T-helper 2 cell (primary cell): ENCODE measurements at regions not wholly inside any gene's neighbourhood (a gene's known extent, or its start where the extent isn't known, plus 50 kb on each side); places are given as distances from the start of the nearest gene placed in this dataset.
"Not testable (repeated sequence)": the region's sequence is repeated elsewhere in the genome, so short reads cannot be mapped to it uniquely, and the experiment has no call there.

Experiments
- DNase-seq, 5 experiments: peaks; one replicate each; pipeline versions ENCODE4 v3.0.0 to v3.0.0-alpha.2; 2012 to 2022

DNA sequence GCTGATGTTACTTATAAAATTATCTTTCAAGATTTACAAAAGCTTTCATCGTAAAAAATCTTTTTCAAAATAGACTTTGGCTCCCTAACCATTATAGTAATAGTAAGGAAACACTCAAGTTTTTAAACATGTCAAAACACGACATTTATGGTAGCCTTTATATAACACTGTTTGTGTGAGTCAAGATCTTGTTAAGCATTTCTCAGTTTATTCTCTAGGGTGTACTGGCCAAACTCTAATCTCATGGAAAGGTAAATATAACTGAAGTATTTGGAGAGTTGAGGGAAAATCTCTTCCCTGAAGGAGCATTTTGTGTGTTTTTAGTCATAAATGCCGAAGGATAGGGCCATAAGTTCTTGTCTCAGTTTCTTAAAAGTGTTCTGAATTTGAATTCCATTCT is 790.9 kb upstream of the NCAM2 start:
- DNase-seq, result no peak

DNA sequence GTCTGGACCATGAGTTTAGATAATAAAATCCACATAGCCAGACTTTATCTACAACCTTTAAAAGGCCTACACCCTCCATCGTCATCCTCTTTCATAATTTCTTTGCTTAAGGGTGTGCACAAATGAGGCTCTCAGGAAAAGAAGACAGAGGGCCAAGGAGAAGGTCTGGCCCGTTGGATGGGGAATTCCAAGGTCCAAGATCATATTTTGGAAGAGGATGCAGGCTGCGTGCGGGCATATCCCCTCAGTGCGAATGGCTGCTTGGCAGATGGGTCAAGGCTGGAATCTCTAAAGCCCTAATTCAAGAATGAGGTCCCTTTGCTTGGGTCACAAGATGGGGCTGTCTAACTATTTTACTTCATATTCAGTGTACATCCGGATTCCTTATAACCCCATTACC is 782.2 kb upstream of the NCAM2 start:
- no peak for DNase-seq

DNA sequence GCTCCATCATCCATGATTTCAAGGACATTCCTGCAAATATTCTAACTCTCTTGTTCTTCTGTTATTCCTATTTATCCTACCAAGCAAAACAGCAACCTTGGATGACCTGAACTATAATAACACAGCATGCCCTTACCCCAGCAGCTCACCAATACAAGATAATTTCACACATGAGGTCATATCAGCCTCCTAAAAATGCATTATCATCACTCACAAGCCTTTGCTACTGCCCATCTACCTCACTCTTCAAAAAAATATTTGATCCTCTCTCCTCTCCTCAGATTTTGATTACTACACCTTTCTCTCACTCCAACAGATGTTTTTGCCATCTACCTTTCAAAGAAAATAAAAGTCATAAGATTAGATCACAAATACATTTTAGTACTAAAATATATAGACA is 777.6 kb upstream of the NCAM2 start:
- no peak for DNase-seq

DNA sequence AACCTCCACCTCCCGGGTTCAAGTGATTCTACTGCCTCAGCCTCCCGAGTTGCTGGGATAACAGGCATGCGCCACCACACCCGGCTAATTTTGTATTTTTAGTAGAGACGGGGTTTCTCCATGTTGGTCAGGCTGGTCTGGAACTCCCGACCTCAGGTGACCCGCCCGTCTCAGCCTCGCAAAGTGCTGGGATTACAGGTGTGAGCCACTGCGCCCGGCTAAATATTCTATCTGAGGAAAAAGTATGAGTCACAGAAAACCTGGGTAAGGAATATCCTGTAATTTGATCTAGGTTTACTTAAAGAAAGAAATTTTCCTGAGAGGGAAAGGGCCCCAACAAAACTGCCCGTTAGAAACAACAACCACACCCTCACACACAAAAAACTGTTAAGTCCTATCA is 776.2 kb upstream of the NCAM2 start:
- DNase-seq, result not testable (repeated sequence)

DNA sequence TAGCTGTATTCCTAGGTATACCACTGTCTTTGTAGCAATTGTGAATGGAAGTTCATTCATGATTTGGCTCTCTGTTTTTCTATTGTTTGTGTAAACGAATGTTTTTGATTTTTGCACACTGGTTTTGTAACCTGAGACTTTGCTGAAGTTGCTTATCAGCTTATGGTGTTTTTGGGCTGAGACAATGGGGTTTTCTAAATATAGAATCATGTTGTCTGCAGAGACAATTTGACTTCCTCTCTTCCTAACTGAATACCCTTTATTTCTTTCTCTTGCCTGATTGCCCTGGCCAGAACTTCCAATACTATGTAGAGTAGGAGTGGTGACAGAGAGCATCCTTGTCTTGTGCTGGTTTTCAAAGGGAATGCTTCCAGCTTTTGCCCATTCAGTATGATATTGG is 761.6 kb upstream of the NCAM2 start:
- not testable (repeated sequence) for DNase-seq

DNA sequence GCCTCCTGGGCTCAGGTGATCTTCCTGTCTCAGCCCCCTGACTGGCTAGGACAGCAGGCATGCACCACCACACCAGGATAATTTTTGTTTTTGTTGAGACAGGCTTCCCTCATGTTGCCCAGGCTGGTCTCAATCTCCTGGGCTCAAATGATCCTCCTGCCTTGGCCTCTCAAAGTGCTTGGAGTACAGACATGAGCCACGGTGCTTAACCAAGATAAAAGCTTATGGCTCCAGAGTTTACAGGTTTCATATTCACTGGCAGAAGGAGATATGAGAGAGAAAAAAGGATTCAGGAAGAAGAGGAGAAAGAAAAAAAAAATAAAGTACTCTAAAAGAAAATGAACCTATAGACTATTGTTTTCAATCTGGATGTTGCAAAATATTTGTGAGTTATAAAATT is 748.8 kb upstream of the NCAM2 start:
- no peak for DNase-seq

DNA sequence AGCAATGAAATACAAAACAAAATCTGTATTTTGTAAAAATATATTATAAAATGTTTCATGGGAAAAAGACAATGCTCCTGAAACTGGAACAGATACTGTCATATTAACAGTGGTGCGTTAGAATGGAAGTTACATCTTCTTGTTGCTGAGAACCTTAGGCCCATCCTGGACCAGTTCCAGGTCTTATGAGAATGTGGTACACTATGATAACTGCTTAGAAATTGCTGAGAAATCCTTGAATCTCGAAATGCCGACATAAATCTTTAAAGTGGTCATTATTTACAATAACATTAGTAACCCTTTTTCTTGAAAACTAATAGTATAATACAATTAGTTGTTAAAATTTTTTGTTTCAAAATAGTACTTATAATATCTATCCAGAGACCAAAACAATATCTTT is 747.9 kb upstream of the NCAM2 start:
- DNase-seq, result no peak

DNA sequence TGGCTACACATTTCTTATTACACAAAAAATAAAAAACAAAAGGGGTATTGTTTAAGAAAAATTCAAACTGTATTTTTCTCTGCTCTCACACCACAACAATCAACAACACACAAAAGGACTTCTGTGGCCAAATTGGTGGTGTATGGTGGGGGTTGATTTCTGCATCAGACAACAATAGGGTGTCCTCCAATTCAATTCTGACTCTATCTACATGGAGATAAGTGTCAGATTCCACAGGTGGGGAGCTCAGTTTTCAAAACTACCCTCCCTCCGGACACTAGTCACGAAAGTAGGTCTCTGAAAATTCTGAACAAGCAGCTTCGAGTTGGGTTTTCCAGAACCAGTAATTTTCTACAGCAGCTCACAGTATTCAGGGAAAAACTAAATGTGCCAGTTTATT is 744.9 kb upstream of the NCAM2 start:
- DNase-seq, result no peak

DNA sequence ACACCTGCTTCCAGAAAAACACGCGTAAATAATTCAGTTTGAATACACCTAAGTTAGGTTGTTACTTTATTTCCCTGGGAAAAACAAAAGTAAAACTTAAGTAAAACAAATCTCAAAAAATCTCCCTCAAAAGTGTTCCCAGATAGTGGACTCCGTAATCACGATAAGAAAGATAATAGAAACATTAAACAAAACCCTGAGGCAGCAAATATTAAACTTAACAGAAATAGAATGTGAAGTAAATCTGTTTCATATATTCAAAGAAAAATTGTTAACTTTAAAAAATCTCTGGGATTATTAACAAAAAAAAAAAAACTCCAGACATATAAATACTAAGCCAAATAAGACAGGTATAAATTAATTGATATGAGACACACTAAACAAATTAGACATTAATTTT is 743.2 kb upstream of the NCAM2 start:
- no peak for DNase-seq

DNA sequence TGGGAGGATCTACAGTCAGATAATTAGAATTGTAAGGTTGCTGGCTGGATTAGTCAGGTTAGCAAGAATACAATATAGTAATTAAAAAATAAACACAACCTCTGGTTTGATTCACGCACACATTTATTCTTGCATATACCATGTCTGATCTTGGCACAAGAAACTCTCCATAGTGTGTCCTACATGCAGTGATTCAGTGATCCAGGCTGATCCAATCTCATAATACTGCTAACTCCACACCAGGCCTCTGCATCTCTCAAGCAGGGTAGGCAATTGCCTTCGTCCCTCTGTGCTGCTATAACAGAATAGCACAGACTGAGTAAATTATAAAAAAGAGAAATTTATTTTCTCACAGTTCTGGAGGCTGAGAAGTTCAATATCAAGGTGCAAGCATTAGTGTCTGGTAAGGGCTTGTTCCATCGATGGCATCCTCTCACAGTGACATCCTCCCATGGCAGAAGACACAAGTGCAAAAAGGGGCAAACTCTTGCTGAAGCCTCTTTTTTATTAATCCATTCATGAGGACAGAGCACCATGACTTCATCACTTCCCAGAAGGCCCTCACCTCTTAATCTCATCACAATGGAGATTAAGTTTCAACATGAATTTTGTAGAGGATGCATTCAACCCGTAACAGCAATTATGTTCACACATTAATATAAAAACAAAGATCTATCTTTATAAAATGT is 741.0 kb upstream of the NCAM2 start:
- DNase-seq, result no peak

DNA sequence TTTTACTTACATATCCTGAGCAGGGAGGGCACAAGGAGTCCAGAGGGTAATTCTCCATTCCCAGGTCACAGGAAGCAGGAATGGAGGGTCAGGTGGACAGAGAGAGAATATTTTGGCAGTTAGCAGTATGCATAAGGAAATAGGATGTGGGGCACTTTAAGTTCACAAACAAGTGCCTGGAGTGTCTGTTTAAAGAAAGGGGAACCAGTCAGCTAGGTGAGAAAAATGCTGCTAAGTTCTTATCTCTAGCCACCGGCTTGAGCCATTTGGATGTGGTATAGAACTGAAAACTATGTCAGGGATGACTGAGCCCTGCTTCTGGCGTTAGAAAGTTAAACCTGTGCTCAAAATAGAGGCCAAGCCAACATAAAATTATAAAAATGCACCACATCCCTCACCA is 739.7 kb upstream of the NCAM2 start:
- no peak for DNase-seq

DNA sequence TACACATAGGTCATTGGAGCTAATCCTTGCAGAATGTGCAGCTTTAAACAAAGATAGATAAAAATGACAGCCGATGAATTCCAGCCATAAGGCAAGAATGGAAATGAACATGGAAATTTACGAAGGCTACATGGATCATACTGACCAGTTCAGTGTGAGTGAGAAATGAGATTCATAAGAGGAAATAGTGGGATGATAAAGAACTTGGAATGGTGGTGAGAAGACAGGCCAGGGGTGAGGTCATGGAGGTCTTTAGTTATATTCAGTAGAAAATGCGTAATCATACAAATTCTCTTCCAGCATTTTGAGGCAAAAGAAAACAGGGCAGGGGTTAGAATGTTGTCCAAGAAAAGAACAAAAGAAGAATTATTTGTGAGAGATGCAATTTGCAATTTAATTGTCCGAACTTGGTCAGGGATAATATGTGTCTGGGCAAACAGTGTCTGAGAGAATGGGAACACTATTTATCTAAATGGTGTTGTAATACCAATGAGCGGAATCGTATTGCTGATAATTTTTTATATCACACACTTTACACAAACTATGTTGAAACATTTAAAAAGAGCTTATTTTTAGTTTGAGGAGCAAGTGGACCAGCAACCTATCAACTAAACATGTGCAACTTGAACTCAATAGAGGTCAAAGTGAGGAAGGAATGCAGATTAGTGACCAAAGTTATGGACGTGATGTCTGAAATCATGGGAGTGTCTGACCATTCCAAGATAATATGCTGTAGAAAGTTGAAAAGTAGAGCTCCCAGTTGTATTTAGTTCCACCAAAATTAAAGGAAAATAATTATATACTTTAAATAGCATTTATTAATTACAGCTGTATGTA is 739.0 kb upstream of the NCAM2 start:
- no peak for DNase-seq

DNA sequence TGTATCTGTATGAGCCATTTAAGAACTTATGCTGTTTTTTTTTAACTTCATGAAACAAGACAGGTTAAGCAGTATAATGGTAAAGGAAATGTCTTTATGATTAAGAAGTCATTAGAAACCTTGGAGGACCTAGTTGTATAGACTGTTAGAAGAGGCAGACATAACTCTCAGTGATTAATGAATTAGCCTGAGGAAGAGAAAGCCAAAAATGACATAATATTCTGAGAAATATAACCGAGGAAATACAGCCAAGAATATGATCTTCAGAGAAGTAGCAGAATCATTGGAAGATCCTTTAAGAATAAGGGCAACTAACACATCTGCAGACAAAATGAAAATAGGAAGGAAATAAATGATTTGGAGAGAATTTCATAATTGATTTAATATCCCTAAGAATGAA is 738.1 kb upstream of the NCAM2 start:
- no peak for DNase-seq

DNA sequence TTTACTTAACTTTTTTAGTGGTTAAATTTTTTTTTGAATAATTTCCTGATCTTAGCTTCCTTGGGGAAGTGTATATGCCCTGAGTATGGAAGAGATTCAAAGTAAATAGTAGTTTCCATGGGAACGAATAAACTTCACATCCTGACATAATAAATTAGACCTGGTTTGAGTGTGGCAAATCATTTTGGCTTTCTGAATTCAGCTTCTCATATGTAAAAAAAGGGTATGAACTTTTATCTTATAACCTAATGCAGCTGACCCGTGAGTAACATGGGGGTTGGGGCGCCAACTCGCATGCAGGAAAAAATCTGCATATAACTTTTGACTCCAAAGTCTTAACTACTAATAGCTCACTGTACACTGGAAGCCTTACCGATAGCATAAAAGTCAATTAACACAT is 736.8 kb upstream of the NCAM2 start:
- no peak for DNase-seq

DNA sequence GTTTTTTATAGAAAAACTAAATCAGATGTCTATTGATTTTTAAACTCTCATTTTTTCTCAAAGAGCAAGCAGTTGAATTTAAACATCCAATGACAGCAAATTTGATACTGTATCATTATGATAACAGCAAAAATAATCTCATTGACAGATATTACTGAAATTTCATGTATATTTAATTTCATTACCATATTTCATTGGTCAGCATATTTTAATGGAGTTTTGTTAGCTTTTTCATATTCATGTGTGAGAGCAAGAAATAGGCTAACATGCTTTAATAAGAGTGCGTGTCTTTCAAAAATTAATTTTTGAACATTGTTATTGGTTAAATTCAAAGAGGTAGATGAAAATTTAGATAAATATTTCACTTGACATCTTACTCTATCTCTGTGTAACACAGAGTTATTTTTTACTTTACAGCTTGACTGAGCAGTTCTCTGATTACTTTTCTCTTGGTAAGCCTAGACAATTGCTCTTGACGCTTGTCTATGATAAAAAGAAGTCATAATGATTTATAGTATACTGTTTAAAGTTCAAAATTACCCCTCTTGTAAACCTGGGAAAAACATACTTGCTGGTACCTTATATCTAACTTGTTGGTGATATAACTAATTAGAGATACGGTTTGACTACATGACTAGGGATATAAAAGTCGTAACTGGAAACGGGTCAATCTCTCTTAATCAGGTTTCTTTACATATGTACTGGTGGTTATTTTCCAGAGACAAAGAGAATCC is 732.3 kb upstream of the NCAM2 start:
- DNase-seq, result no peak

DNA sequence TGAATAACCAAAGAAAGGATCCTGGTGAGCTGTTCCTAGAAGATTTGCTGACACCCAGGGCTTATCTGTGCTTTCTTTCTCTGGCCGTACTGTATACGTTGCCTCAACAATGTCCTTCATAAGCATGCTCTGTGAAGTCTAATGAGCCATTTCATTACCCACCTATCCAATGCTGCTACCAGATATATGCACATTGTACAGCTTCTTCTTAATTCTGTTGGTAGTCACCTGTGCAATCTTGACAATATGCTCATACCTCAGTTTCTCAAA is 731.8 kb upstream of the NCAM2 start:
- DNase-seq, result no peak

DNA sequence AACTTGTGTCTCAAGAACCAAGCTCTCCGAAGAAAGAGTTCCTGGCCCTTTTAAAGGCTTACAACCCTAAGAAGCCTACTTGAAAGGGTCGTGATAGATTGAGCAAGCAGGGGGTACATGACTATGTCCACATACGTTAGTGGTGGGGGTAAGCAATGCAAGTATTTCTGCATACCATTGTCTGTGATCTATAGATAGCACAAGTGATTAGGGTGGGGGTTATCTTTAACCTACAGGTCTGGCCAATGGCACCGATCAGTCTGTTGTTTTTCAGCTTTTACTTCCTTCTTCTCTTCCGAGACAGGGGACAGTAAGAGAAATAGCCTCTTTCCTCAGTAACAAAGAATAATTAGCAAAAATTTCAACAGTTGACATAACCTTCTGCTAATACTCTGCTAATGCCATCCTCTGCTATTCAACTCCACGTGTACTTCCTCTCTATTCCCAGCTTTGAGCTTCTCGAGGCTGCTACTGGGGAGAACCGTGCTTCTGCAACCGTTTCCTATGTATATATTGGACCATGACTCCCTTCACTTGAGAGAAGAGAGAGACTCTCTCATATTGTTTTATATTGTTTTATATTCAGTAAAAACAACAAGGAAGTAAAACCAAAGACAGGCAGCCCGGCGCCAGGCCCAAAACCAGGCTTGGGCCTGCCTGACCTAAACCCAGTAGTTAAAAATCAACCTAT is 727.7 kb upstream of the NCAM2 start:
- DNase-seq, result no peak

DNA sequence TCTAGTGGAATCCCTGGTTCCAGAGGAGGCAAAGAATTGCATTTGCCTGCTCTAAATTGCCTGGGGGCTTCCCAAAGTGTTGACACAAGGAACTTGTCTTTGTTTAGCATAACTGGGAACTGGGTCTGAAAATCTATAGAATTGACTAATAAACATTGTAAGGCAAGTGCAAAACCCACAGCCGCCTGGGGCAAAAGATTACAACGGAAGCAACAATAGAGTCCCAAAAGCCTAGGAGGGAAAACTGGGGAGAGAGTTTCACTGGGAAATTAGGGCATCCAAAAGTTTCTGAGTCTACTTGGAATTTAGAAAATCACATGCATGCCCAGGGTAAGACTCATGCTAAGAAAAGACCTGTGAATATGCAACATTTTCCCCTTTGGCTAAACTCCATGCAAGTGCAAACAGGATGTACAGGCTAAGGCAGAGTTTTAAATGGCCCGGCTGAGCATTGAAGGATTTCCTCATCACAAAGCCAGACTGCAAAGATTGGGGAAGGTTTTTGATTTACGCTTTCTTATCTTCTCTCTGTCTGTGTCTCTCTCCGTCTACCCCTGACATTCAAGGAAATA is 725.3 kb upstream of the NCAM2 start:
- no peak for DNase-seq

DNA sequence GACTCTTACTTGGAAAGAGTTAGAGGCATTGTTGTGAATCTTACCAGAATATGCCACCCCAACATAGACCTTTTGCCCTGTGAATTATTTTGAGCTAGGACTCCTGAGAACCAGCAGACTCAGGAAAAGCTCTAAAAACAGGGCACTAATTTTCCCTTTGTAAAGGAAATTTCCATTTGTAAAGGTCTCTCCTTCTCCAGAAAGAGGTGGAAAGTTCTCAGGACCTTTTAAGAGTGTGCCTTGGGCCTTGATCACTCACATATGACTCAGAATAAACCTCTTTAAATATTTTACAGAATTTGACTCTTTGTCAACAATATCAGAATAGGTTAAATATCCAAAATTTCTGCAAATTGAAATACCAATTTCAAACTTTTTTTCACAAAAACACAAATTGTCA is 721.8 kb upstream of the NCAM2 start:
- DNase-seq, result no peak

DNA sequence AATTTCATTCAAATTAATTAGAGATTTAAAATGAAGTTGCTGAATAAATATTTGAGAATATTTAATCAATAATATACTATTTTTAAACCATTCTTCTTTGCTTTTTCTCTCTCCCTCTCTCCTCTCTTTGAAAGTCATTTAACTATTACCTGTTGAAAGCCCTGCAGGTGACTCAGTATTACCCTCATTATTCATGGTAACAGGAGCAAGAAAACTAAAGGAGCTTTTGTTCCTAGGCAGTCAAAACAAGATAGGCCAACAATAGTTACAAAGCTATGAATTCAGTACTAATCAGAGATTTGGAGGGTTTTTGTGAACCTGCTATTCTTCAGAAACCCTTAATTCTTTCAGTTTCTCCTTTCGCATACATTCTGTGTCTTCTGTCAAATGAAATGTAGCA is 721.3 kb upstream of the NCAM2 start:
- no peak for DNase-seq

DNA sequence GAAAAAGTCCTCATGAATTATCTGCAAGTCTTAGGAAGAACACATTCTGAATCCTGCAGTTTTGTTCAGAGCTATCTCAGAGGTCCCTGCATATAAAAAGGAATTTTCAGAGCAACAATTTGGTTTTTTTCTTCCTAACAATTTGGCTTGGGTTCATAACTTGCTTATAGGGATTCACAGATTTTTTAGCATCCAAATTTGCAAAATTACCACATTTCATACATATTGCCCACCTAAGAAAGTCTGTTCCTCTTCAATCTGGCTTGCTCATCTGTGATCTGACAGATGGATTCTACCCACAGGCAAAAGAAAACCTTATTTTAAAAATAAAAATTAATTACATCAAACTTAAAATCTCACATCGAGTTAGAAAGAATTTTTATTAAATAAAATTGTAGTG is 714.4 kb upstream of the NCAM2 start:
- DNase-seq, result no peak

DNA sequence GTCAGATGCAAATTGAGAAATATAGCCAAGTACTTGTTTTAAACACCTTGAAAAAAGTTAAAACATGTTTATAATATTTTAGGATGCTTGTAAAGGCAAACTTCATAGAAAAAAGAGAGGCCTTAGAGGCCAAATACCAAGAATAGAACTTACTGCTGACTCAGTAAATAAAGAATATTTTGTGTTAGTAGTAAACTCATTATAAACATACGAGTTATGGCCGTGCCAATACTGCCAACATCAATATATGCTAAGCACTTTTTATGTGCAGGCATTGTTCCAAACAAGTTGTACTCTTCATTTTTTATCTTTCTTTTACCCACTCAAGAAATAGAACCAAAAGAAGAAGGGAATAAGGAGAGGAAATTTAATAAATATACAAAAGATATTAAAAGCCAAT is 705.9 kb upstream of the NCAM2 start:
- DNase-seq, result no peak

DNA sequence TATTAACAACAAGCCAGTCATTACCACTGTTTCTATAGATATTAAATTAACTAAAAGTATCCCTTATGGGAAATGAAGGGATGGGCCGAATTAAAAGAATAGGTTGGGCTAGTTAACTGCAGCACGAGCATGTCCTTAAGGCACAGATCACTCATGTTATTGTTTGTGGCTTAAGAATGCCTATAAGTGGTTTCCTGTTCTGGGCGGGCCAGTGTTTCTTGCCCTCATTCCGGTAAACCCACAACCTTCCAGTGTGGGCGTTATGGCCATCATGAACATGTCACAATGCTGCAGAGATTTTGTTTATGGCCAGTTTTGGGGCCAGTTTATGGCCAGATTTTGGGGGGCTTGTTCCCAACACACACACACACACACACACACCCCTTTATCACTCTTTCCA is 705.4 kb upstream of the NCAM2 start:
- DNase-seq, result not testable (repeated sequence)
